ENCODE measurements at regions not wholly inside any gene's neighbourhood (a gene's known extent, or its start where the extent isn't known, plus 50 kb on each side); places are given as distances from the start of the nearest gene placed in this dataset.

DNA sequence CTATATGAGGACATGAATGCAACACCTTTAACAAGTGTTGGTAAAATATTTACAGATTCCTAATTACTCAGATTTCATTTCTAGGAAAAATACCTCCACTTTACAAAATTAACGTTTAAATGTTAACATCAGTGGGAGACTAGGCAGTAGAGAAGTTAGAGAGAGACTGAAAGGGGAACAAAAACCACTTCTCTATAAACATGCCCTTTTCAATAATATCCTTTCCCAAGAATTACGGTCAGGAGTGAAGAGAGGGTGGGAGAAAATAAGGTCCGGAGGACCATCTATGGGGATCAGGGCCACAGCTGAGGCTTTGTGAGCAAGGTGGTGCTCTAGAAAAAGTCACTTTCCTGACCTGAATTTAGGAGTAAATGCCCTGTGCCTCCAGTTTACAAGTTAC lies 65.3 kb upstream of the WIPF1 start:
- Histone ChIP-seq H3K27me3 (ENCODE audit: insufficient read depth, low read depth, severe bottlenecking) (no peaks in the 10 kb centered on the region), H3K36me3 (no peaks in the 10 kb centered on the region), H3K9me3 (ENCODE audit: severe bottlenecking) (no peaks in the 10 kb centered on the region), H3K4me3 (ENCODE audit: low read depth, low read length) (no peak overlapping the region), H3K27ac (no peak overlapping the region)
- TF ChIP-seq, protein P1, sequence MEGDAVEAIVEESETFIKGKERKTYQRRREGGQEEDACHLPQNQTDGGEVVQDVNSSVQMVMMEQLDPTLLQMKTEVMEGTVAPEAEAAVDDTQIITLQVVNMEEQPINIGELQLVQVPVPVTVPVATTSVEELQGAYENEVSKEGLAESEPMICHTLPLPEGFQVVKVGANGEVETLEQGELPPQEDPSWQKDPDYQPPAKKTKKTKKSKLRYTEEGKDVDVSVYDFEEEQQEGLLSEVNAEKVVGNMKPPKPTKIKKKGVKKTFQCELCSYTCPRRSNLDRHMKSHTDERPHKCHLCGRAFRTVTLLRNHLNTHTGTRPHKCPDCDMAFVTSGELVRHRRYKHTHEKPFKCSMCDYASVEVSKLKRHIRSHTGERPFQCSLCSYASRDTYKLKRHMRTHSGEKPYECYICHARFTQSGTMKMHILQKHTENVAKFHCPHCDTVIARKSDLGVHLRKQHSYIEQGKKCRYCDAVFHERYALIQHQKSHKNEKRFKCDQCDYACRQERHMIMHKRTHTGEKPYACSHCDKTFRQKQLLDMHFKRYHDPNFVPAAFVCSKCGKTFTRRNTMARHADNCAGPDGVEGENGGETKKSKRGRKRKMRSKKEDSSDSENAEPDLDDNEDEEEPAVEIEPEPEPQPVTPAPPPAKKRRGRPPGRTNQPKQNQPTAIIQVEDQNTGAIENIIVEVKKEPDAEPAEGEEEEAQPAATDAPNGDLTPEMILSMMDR (IDR thresholded peaks at IDR 0.05; ENCODE audit: low read depth, low read length) = no peak
- DNase-seq = no peak

DNA sequence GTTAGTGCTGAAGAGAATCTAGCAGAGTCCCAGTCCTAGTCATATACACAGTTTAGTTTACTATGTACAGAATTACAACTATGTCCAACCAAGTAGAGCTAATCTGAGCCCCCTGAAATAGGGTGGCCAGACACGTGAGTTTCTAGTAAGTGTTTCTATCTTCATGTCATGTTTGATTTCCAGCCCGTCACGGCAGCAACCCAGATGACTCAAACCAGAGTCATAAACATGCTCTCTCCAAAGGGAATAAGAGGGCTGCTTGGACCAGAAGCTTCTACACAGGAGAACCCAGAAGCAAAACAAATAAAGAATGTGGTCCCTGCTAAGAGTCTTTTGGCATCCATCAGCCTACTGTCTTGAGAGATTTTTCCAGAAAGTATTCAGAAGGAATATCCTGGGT lies 64.9 kb upstream of the WIPF1 start:
- no peak overlapping the region for H3K4me3 ChIP-seq (ENCODE audit: low read depth, low read length)
- H3K27me3 ChIP-seq (ENCODE audit: insufficient read depth, low read depth, severe bottlenecking) = no peaks in the 10 kb centered on the region
- H3K9me3 ChIP-seq (ENCODE audit: severe bottlenecking) = no peaks in the 10 kb centered on the region
- no peaks in the 10 kb centered on the region for H3K36me3 ChIP-seq
- TF ChIP-seq, protein P1 (IDR thresholded peaks at IDR 0.05; ENCODE audit: low read depth, low read length) = no peak
- DNase-seq = no peak
- H3K27ac ChIP-seq = no peak overlapping the region

GRCh38 chr2:174660984-174661675 lies 63.5 kb upstream of the WIPF1 start:
- DNase-seq = no peak
- no peak overlapping the region for H3K4me3 ChIP-seq (ENCODE audit: low read depth, low read length)
- H3K27me3 ChIP-seq (ENCODE audit: insufficient read depth, low read depth, severe bottlenecking) = no peaks in the 10 kb centered on the region
- TF ChIP-seq, protein P1 (IDR thresholded peaks at IDR 0.05; ENCODE audit: low read depth, low read length) = no peak
- no peaks in the 10 kb centered on the region for H3K9me3 ChIP-seq (ENCODE audit: severe bottlenecking)
- H3K27ac ChIP-seq = no peak overlapping the region
- H3K36me3 ChIP-seq = no peaks in the 10 kb centered on the region

DNA sequence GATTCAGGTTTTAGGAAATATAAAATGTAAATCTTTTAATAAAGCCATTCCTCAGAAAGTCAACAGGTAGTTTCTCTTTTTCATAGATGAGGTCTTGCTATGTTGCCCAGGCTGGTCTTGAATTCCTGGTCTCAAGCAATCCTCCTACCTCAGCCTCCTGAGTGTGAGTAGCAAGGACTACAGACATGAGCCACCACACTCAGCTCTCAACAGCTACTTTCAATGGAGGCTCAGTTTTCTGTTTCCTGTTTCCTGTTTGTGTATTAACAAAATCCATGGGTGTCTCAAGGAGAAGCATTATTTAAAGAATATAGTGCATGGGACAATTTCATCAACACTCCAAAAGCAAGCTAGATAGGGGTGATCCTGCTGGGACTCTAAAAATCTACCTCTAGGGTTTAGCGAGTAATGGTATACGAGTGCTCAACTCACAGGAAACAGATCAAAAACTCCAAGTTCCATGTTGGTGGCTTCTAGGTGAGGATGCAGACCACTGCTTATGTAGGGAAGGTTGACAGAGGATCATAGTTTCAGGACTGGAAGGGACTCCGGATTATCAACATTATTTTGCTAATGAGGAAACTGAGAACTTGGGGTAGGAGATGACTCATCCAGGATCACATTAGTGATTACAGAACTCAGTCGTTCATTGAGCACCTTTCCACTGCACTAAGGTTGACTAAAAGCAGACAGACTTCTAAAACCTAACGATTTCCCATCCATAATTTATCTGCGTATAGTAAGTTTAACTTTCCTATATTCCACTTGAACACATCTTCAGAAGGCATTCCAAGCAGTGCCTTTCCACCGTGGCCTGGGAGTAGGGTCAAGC lies 61.7 kb upstream of the WIPF1 start:
- H3K27ac ChIP-seq = no peak overlapping the region
- TF ChIP-seq, protein P1 (IDR thresholded peaks at IDR 0.05; ENCODE audit: low read depth, low read length) = no peak
- no peaks in the 10 kb centered on the region for H3K36me3 ChIP-seq
- DNase-seq = no peak
- no peaks in the 10 kb centered on the region for H3K9me3 ChIP-seq (ENCODE audit: severe bottlenecking)
- no peak overlapping the region for H3K4me3 ChIP-seq (ENCODE audit: low read depth, low read length)
- H3K27me3 ChIP-seq (ENCODE audit: insufficient read depth, low read depth, severe bottlenecking) = no peaks in the 10 kb centered on the region

- no peak for DNase-seq
- Histone ChIP-seq H3K4me3 (ENCODE audit: low read depth, low read length) (no peak overlapping the region), H3K36me3 (no peaks in the 10 kb centered on the region), H3K9me3 (ENCODE audit: severe bottlenecking) (no peaks in the 10 kb centered on the region), H3K27ac (no peak overlapping the region), H3K27me3 (ENCODE audit: insufficient read depth, low read depth, severe bottlenecking) (no peaks in the 10 kb centered on the region)
- TF ChIP-seq, protein P1 (IDR thresholded peaks at IDR 0.05; ENCODE audit: low read depth, low read length) = no peak
Measured at GRCh38 chr2:174656676-174657176, 59.1 kb upstream of the WIPF1 start.
